ENCODE measurements at regions not wholly inside any gene's neighbourhood (a gene's known extent, or its start where the extent isn't known, plus 50 kb on each side); places are given as distances from the start of the nearest gene placed in this dataset.

GRCh38 chr7:131096267-131096927 is 231.3 kb upstream of the MKLN1 start:
- TF ChIP-seq CTCF (IDR thresholded peaks at IDR 0.05): no peak
- no peak for TF ChIP-seq EZH2 (IDR thresholded peaks at IDR 0.05; ENCODE audit: borderline replicate concordance, insufficient read depth, low read depth, low read length, poor library complexity, severe bottlenecking)

Measured in B cell (primary cell).